Retina (tissue), 1 donor: ENCODE measurements at regions not wholly inside any gene's neighbourhood (a gene's known extent, or its start where the extent isn't known, plus 50 kb on each side); places are given as distances from the start of the nearest gene placed in this dataset.
"Not testable (repeated sequence)": the region's sequence is repeated elsewhere in the genome, so short reads cannot be mapped to it uniquely, and the experiment has no call there.

ENCODE experiments used
- DNase-seq: peaks from one replicate; pipeline ENCODE4 v3.0.0-alpha.2; 2016

GRCh38 chr2:146632707-146633106, 1212.1 kb upstream of the ACVR2A start:
- no peak for DNase-seq

DNA sequence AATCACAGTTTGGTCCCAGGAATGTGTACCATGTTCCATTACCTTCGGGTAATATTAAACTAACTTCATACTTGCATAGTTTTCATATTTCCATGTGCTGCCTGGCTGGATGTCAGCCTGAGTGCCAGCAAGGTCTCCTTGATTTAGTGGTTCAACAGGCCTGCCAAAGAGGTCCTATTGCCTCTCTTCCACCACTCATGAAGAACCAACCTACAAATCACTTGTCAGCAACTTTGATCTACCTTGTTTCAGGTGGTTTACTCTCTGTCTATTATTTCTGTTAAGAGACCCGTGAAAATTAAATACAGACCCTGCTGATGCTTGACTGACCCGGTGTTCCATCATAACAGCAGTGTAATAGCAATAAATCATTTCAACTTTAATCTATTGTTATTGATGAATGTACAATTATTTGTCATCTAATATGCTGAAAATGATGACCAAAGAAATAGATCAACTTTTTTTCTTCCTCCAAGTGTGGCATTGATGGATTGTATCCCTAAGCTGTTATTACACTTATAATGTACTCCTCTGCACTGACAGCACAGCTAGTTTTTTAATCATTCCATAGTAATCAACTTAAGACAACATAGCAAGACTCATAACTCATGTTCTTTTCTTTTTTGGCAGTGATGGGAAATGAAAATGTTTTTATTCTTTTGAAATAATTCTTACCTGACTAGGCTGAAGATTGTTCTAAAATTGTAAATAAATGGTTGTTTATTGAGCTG, 1220.2 kb upstream of the ACVR2A start:
- no peak for DNase-seq

DNA sequence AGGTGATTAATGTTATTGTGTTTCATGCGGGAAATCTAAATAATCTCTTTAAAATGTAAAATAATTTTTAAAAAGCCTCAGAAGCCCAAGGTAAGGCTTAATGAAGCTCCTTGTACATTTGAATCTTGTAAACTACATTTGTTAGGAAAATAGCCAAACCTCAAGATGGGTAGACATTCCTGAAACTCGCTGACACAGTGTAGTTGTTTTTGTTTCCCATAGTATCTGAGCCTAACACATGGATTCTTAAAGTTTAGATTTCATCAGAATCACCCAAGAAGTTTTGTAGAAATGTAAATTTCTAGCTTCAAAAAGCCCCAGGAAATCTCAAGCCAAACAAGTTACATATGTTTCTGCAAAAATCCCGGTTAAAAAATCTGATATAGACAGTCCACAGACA, 1221.1 kb upstream of the ACVR2A start:
- DNase-seq = no peak

- DNase-seq = no peak
These were observed 1223.2 kb upstream of the ACVR2A start for GRCh38 chr2:146621656-146622055.

DNA sequence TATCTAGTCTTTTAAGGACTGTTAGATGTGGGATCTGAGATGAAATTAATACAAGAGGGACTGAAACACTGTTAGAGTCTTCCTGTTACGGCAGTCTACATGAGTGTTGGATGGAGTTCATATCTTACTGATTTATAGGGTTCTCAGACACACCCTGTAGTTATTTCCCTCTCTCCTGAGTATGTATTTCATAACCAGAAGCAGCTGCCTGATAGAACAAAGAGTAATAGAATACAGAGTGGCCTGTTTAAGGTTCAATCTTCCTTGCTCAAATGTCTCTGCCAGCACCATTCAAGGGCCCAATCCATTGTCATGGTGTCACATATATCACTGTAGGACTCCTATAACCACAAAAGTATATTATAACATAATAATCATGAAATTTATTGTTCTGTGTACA, 1229.1 kb upstream of the ACVR2A start:
- DNase-seq = no peak

- DNase-seq = no peak
These were observed 1236.3 kb upstream of the ACVR2A start for GRCh38 chr2:146608490-146608889.

DNA sequence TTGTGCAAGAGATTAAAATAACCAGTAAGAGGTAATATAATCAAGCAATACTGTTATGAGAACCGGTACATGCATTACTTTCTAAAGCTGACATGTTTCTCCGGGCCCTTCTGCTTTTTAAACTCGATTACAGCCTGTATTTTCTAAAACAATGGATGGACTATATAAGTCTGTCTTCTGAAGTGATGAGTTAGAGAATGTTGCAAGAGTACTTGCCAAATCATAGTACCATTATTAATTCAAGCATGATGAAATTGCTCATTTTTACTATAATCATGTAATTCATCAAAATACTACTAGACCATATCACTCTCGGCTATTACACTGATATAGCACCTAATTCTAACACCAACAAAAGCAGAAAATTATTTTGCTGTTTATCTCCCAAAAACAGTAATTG, 1240.3 kb upstream of the ACVR2A start:
- no peak for DNase-seq

DNA sequence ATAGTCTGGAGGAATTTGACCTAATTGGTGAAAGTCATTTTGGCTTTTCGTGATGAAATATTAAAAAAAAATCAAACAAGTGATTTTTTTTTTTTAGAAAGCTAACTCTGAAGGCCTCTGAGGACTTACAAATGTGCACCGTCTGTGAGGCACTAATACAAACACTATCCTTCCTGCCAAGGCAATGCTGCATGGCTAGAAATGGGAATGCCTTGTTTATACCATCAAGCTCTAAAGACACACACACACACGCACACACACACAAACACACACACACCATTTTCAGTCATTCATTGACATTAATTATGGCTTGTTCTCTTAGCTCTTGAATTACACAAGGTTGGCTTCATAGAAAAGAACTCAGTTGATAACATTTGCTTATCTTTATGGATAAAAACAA, 1242.0 kb upstream of the ACVR2A start:
- no peak for DNase-seq

DNA sequence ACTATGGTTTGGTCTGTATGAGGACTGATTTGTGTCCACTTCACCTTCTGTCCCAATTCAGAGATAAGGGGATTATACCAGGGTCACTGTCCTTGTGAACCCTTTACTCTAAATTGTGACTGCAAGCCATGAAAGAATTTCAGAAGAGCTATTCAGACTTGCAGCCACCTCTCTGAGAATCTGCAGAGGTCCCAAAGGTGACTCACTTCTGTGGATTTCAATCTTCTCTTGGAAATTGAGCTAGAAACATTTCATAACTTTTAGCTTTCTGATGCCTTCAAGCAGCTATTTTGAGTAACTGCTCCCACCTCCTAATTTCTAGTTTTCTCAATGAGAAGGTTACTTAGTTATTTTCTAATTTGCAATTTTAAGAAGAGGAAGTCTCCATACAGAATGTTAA, 1242.4 kb upstream of the ACVR2A start:
- no peak for DNase-seq

DNA sequence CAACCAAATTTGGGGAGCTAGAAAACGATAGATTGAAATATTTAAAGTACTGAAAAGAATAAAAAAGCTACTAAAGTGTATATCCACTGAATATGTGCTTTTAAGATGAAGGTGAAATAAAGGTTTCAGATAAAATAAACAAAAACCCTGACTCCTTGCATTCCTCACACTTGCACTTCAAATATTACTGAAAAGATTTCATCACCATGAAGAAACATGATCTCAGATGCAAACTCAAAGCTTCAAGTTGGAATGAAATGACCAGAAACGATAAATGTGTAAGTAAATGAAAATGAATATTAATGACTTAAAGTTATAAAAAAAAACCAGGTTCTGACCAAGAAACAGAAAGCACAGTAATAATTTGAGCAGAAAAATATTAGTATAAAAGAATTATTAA, 1246.0 kb upstream of the ACVR2A start:
- no peak for DNase-seq

- DNase-seq = no peak
These were observed 1247.5 kb upstream of the ACVR2A start for GRCh38 chr2:146597291-146597690.

GRCh38 chr2:146591908-146592307, 1252.9 kb upstream of the ACVR2A start:
- peak; percentile 23 for DNase-seq

- no peak for DNase-seq
These were observed 1257.5 kb upstream of the ACVR2A start for GRCh38 chr2:146587291-146587713.

DNA sequence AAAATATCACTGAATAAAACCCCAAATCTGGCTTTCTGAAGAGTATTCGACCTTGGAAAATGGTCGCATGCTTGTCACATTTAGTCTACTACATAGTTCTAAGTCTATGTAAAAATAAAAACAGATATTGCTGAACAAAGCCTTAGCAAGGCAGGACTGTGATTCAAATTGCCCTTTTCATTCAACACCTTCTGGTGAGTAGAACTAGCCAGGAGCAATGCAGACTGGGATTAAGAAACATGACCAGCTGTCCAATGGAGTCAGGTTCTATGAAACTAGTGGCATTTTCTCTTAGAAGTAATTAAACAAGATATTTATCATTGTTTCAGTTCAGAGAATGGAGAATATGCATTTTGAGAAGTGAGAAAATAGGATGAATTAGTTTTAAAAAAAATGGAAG, 1260.5 kb upstream of the ACVR2A start:
- no peak for DNase-seq

- no peak for DNase-seq
These were observed 1265.5 kb upstream of the ACVR2A start for GRCh38 chr2:146579147-146579930.

- no peak for DNase-seq
These were observed 1268.3 kb upstream of the ACVR2A start for GRCh38 chr2:146576339-146577111.

DNA sequence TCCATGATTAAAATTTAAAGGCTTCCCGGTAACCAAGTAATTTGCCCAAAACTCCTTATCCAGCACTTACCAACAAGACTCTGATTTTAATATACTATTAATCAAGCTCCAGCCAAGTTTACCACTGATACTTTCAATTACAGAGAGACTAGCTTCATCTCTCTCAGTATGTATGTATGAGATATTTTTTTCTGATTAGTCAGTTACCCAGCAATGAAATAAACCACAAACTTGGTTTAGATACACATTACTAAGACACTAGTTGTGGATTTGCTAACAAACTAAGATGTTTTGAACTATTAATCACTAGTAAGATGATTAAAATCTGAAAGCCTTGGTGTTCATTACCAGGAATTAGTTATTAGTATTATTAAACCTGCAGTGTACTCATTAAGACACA, 1272.2 kb upstream of the ACVR2A start:
- DNase-seq = no peak

DNA sequence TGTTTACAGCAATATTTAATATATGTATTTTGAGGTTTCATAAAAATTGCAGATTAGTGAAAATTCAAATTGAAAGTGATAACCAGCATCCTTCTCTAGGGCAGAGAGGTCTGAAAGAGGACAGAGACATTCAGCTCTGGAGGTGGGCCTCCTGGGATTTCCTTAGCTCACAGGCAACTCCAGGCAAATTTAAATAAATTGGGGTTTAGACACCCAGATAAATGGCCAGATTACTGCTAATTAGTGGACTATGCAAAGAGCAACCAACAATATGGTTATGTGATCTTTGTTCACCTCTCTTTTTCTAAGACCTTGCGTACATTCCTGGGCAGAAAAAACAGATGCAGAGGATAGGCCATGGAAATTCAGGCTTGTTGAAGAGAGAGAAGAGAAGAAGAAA, 1282.8 kb upstream of the ACVR2A start:
- no peak for DNase-seq

DNA sequence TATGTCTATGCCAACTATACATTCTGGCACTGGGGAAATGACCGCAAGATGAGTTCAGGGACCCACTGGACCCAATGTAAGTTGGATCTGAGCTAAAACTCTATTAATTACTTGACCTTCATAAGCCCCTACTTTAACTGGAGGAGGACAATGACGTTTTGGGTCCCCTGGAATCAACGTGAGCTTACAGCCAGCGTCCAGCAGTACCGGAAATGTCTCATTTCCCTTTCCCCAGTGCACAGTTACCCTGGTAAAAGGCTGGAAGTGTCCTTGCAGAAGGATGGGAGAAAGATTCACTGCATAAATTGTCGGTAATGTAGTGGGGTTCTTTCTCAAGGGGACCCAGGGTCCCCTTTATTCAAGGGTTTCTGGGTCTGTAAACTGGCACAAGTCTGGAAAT, 1297.6 kb upstream of the ACVR2A start:
- DNase-seq = no peak

DNA sequence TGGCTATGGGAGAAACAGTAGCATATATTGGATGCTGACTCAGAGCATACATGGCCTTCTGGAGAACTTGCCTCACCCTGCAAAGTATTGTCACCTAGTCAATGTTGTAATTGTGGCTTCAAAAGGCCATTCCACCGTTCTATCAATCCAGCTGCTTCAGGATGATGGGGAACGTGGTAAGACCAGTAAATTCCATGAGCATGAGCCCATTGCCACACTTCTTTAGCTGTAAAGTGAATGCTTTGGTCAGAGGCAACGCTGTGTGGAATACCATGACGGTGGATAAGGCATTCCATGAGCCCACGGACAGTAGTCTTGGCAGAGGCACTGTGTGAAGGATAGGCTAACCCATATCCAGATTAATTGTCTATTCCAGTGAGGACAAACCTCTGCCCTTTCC, 1300.1 kb upstream of the ACVR2A start:
- DNase-seq = no peak

DNA sequence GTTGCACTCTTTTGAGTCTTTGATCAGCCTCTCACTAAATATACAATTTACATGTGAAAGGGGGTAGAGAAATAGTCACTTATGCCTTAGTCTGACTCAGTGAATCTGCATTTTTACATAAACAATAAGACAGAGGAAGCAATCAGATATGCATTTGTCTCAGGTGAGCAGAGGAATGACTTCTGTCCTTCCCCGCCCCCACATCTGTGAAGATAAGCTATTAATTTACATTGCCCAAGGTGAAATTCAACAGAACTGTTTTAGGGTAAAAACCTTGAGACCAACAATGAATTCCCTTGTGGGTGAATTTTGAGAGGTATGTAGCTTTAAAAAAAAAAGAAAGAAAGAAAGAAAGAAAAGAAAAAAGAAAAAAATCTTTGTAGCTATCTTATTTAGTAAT, 1302.9 kb upstream of the ACVR2A start:
- no peak for DNase-seq

DNA sequence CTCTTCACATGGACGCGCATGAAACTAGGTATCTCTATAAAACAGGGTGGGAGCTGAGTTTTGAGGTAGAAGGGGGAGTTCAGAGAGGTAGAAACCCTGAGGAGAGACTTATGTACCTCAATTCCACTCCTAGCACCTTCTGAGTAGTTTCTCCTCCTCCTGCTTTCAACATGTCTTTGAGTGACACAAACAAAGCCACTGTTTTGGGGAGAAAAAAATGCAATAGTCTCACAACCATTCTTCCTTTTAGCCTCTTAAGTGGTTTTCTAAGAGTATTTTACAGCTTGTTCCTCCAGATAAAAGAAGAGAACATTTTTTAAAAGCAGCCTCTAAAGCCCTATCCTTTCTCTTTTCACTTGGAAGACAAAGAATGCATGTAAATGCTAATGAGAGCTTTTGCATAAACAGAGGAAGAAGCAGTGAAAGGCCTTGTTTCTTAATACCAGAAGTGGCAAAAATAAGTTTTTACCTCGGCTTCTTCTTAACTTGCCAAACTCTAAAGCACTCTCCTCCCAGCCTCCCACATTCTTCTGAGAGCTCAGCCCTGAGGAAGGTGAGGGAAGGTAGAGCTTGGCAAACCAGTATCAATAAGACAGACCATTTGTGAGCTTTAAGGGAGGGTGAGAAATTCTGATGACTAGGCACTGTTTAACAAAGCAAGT, 1304.4 kb upstream of the ACVR2A start:
- no peak for DNase-seq

GRCh38 chr2:146539739-146540138, 1305.1 kb upstream of the ACVR2A start:
- not testable (repeated sequence) for DNase-seq
